ENCODE measurements at regions not wholly inside any gene's neighbourhood (a gene's known extent, or its start where the extent isn't known, plus 50 kb on each side); places are given as distances from the start of the nearest gene placed in this dataset.

DNA sequence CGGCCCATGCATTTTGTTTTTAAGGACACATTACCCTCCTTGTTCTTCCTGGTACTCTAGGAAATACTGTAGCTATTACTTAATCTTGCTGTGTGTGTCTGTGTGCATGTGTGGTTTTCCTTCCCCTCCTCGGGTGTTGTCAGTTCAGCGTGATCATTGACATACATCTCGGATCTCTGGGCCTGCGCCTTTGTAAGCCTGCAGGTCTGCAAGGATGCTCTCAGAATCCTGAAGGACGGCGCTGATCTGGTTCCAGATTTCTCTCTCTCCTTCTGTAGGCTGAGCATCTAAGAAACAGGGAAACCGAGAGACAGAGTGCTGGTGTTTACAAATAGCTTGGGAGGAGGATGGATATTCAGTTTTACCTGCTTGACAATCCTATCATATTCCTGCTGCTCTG is 100.2 kb downstream of the CYRIA start:
- in situ Hi-C loops (cut with HindIII; ENCODE audit: low sequenced_read_pairs): no loop called here

GRCh38 chr2:16561676-16562075 is 104.0 kb downstream of the CYRIA start:
- in situ Hi-C loops (cut with HindIII; ENCODE audit: low sequenced_read_pairs): no loop called here

DNA sequence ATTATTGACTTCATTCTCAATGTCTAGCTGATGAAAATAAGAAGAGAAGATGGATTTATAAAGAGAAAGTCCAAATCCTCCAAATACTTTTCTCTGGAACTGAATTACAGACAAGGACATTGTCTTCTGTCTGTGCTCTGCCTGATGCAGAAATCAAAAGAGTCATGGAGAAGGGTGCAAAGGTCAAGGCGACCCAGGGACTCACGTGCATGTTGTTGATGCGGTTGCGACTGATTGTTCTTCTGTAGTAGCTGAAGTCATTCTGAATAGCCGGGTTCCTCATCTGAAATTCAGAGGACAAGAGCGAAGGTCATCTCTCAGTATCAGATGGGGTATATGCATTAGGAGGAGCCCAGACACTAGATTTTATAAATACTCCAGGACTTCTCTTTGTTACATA is 104.4 kb downstream of the CYRIA start:
- in situ Hi-C loops (cut with HindIII; ENCODE audit: low sequenced_read_pairs): no loop called here

- in situ Hi-C loops (cut with HindIII; ENCODE audit: low sequenced_read_pairs): no loop called here
Measured at GRCh38 chr2:16559278-16560067, 106.2 kb downstream of the CYRIA start.

- in situ Hi-C loops (cut with HindIII; ENCODE audit: low sequenced_read_pairs): no loop called here
Measured at GRCh38 chr2:16554060-16554583, 111.5 kb downstream of the CYRIA start.

DNA sequence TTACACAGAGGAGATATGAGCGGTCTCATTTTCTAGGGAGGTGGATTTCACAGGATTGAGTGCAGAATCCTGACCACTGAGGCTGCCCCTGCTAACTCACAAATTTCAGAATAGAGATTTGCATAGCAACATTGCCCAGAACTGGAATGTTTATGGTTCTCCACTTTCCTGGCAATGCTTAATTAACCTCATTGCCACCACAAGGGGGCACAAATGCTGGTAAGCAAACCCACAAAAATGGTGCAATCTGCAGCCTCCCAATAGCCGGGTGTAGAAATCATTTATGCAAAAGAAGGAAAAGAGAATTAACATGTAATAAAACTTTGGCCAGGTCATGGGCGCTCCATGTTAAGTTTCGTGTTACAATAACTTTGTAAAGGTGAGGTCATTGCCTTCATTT is 112.4 kb downstream of the CYRIA start:
- in situ Hi-C loops (cut with HindIII; ENCODE audit: low sequenced_read_pairs): no loop called here

GRCh38 chr2:16552202-16552601 is 113.4 kb downstream of the CYRIA start:
- in situ Hi-C loops (cut with HindIII; ENCODE audit: low sequenced_read_pairs): no loop called here

- in situ Hi-C loops (cut with HindIII; ENCODE audit: low sequenced_read_pairs): no loop called here
Measured at GRCh38 chr2:16548036-16548435, 117.6 kb downstream of the CYRIA start.

DNA sequence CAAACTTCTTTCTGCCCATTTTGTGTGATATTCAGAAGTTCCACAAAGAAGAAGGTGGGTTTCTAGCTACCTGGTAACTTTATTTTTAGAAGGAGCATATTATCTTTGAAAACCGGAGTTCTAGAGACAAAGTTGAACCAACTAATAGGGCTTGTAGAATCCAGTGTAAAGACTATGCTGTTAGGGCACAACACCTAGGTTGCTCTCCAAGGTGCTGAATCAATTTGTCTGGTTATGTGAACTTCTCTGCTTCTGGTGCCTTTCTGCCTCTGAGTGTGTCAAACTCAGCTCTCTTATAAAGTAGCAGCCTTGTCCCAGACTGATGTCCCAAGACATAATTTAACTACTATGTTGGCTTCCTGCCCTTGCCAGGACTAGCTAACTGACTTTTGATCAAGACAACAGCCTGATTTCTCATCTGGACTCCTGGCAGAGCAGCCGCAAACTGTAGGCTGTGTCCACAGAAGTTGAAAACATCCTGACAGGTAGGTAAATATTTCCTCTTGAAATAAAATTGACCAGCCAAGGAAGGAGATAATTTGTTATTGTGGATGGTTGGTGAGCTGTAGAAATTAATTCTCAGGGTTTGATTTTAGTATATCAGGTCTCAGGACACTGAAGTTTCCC is 119.4 kb downstream of the CYRIA start:
- in situ Hi-C loops (cut with HindIII; ENCODE audit: low sequenced_read_pairs): no loop called here

DNA sequence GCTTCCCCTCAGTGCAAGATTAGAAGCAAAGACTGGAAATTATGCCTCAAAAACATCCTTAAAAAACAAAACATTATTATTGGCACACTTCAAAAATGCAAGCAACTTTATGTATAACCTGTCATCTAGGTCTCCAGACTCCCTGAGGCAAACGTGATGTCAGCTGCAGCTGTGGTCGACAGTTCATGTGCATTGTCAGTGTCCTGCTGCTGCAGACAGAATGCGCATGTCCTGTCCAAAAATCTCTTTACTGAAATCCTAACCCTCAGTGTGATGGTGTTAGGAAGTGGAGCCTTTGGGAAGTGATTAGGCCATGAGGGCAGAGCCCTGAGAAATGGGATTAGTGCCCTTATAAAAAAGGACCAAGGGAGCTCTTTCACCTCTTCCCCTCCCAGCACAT is 126.9 kb downstream of the CYRIA start:
- in situ Hi-C loops (cut with HindIII; ENCODE audit: low sequenced_read_pairs): no loop called here

GRCh38 chr2:16537347-16537746 is 128.3 kb downstream of the CYRIA start:
- in situ Hi-C loops (cut with HindIII; ENCODE audit: low sequenced_read_pairs): no loop called here

- in situ Hi-C loops (cut with HindIII; ENCODE audit: low sequenced_read_pairs): no loop called here
Measured at GRCh38 chr2:16526193-16526592, 139.4 kb downstream of the CYRIA start.

GRCh38 chr2:16525265-16525887 is 140.3 kb downstream of the CYRIA start:
- in situ Hi-C loops (cut with HindIII; ENCODE audit: low sequenced_read_pairs): no loop called here

- in situ Hi-C loops (cut with HindIII; ENCODE audit: low sequenced_read_pairs): no loop called here
Measured at GRCh38 chr2:16523711-16524110, 141.9 kb downstream of the CYRIA start.

- in situ Hi-C loops (cut with HindIII; ENCODE audit: low sequenced_read_pairs): no loop called here
Measured at GRCh38 chr2:16522031-16522831, 143.4 kb downstream of the CYRIA start.

- in situ Hi-C loops (cut with HindIII; ENCODE audit: low sequenced_read_pairs): no loop called here
Measured at GRCh38 chr2:16520891-16521290, 144.7 kb downstream of the CYRIA start.

DNA sequence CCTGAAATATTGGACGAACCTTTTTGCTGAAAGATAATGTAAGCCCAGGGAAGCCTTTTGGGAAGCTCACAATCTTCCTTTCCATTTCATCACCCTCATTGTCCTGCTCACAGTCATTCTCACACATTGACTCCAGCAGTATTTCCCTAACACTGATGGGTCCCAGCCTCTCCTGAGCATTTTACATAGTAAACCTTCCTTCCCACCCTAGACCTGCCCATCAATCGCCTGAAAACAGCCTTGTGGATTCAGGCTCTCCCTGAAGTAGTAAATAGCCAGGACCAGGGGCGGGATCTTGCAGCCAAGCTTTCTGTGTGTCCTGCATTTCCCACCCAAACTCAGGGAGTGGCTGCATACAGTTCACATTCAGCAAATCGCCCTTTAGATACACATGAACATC is 149.9 kb downstream of the CYRIA start:
- in situ Hi-C loops (cut with HindIII; ENCODE audit: low sequenced_read_pairs): no loop called here

GRCh38 chr2:16513626-16514025 is 152.0 kb downstream of the CYRIA start:
- in situ Hi-C loops (cut with HindIII; ENCODE audit: low sequenced_read_pairs): no loop called here

DNA sequence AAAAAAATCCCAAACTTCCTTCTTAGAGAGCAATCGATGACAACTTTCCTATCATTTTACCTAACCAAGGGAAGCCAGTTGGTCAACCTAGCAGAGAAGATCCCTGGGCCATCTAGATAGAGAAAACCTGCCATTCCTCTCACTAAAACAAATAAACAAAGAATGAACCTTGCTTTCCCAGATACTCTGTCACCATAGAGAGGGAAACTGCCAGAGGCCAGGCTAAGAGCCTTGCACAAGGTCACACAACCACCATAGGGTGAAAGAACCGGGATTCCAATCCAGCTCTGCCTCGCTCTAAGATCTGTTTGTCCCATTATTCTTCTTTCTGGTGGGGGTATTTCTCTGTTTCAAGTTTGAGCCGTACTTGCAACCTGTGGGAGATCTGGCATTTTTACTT is 154.6 kb downstream of the CYRIA start:
- in situ Hi-C loops (cut with HindIII; ENCODE audit: low sequenced_read_pairs): no loop called here

DNA sequence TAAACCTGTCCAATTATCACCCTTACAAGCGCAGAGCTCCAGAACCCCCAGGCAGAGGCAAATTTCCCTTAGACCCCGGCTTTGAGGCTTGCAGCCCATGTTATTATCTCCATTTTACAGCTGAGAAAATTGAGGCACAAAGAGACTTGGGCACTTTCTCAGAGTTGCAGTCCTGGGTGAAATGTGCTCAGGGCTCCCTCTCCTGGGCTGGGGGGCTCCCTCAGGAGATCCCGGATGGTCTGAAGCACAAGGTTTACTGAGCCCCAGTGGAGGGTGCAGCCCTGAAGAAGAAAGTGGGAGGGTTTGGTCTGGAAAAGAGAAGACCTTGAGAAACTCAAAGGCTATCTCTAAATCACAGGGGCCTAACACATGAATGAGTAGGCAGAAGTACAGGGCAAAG is 156.6 kb downstream of the CYRIA start:
- in situ Hi-C loops (cut with HindIII; ENCODE audit: low sequenced_read_pairs): no loop called here

GRCh38 chr2:16508490-16508851 is 157.2 kb downstream of the CYRIA start:
- in situ Hi-C loops (cut with HindIII; ENCODE audit: low sequenced_read_pairs): no loop called here

Measured in DLD1 (cell line).